ENCODE measurements at regions not wholly inside any gene's neighbourhood (a gene's known extent, or its start where the extent isn't known, plus 50 kb on each side); places are given as distances from the start of the nearest gene placed in this dataset.

DNA sequence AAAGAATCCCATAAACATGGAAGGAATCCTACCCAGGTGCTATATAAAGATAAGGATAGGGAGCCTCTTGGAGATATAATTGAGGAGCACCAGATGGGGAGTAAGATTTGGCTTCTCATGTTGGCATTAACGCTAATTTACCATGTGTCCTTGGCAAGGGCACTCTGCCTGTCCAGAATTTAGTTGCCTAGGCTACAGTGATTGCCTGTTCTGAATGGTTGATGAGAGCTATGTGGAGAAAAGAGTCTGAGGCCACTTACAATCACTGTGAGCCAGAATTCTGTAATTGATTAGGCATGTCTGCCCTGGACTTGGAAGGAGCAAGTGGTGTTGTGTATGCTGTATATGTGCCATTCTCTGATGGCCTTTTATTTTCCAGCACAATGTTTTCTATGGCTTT is 1101.2 kb upstream of the RBFOX1 start:
- TF ChIP-seq, protein P1, sequence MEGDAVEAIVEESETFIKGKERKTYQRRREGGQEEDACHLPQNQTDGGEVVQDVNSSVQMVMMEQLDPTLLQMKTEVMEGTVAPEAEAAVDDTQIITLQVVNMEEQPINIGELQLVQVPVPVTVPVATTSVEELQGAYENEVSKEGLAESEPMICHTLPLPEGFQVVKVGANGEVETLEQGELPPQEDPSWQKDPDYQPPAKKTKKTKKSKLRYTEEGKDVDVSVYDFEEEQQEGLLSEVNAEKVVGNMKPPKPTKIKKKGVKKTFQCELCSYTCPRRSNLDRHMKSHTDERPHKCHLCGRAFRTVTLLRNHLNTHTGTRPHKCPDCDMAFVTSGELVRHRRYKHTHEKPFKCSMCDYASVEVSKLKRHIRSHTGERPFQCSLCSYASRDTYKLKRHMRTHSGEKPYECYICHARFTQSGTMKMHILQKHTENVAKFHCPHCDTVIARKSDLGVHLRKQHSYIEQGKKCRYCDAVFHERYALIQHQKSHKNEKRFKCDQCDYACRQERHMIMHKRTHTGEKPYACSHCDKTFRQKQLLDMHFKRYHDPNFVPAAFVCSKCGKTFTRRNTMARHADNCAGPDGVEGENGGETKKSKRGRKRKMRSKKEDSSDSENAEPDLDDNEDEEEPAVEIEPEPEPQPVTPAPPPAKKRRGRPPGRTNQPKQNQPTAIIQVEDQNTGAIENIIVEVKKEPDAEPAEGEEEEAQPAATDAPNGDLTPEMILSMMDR (IDR thresholded peaks at IDR 0.05; ENCODE audit: low read depth, low read length), result no peak
- TF ChIP-seq POLR2A (IDR thresholded peaks at IDR 0.05; ENCODE audit: extremely low read depth, insufficient read length) (no peak), MYC (IDR thresholded peaks at IDR 0.05; ENCODE audit: low read depth, low read length) (no peak)
- TF ChIP-seq, protein P2, sequence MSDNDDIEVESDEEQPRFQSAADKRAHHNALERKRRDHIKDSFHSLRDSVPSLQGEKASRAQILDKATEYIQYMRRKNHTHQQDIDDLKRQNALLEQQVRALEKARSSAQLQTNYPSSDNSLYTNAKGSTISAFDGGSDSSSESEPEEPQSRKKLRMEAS (IDR thresholded peaks at IDR 0.05; ENCODE audit: low read depth, low read length), result no peak
